ENCODE measurements at regions not wholly inside any gene's neighbourhood (a gene's known extent, or its start where the extent isn't known, plus 50 kb on each side); places are given as distances from the start of the nearest gene placed in this dataset.

GRCh38 chr16:85326113-85326793 lies 214.0 kb upstream of the CIBAR2 start:
- no peak for DNase-seq (ENCODE audit: low read depth in 2 of 2)

DNA sequence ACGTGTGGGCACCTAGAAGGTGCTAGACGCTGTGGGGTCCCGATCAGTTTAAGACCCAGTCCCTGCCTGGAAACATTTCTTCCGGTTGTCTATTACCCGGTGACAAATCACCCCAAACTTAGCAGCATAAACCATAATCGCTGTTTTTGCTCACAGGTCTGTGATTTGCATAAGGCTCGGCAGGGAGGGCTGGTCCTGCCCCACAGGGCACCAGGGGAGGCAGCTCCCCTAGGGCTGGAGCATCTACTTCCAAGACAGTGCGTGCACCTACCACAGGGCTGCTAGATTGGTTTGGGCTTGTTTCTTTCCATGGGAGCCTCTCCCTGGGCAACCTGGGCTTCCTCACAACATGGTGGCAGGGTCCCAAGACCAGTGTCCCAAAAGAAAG lies 214.5 kb upstream of the CIBAR2 start:
- DNase-seq (ENCODE audit: low read depth in 2 of 2) = no peak

DNA sequence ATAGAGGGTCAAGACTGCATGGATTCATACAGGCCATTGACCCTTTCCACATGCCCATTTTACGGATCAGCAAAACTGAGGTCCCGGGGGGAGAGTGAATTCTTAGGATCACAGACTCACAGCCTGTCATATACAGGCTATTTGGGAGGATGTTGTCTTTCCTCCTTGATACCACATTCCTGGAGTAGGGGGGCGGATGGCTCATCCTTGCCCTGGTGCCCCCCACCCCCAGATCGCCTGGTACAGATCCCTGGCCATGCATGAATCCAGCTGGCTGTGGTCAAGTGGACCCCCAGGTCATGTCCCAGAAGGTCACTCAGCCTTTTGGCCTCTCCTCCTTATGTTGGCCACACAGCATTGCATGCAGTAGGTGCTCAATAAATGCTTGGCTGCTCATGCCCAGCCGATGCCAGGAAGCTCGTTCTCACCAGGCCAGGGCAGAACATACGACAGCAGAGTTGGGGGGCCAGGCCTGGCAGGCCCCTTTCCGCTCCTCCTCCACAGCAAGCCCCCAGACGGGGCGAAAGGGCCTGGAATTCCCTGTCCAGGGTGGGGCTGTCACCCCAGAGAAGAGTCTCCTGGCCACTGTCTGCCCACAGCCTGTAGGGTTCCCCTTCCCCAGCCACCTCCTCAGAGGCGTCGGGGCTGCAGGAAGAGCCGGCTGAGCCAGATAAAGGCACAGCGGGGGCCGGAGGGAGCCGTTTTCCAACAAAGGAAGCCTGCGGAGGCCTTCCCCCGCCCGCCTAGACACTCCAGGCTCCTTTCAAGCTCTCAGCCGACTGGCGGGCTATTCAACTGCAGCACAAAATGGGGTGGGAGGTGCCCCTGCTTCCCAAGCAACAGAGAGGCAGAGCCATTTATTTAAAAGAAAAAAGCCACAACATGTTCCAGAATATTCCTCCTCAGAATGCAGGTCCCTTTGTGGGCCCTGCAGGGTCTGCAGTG lies 215.7 kb upstream of the CIBAR2 start:
- no peak for DNase-seq (ENCODE audit: low read depth in 2 of 2)

DNA sequence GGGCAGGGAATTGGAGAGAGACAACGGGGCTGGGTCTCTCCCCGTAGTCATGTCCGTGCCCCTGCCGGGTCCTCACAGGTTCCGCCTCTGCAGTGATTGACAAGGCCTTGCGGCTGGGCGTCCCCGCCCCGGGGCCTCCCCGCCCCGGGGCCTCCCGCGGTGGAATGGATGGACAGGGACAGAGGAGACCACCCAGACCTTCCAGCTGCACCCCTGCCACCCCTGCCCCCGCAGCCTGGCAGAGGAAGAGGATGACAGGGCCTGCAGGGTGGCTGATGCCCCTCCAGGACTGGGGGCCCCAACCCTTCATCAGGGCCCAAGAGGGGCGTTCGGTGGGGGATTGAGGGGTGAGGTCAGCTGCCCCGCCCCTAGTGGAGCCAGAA lies 216.4 kb upstream of the CIBAR2 start:
- no peak for DNase-seq (ENCODE audit: low read depth in 2 of 2)

GRCh38 chr16:85329059-85329812 lies 217.0 kb upstream of the CIBAR2 start:
- no peak for DNase-seq (ENCODE audit: low read depth in 2 of 2)

GRCh38 chr16:85330006-85330693 lies 217.9 kb upstream of the CIBAR2 start:
- no peak for DNase-seq (ENCODE audit: low read depth in 2 of 2)

DNA sequence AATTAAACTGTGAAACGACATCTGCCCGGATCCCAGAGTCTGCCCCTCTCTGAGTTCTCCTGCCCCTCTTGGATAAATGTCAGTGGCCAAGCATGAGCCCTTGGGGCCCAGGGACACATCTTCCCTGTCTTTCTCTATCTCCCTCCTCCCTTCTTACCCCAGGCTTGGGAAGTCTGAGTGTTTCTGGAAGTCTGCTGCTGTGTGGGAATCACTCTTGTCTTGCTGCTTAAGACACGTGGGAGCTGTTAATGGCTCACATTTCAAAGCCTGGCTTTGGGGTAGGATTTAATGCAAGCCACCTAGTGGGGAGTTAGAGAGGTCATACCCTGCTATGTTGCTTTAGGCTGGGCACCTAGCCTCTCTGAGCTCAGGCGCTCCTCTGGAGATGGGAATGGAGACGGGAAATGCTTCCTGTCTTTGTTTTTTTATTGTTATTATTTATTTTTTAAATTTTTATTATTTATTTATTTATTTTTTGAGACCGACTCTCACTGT lies 218.5 kb upstream of the CIBAR2 start:
- no peak for DNase-seq (ENCODE audit: low read depth in 2 of 2)

GRCh38 chr16:85331688-85332087 lies 219.4 kb upstream of the CIBAR2 start:
- DNase-seq (ENCODE audit: low read depth in 2 of 2) = no peak

DNA sequence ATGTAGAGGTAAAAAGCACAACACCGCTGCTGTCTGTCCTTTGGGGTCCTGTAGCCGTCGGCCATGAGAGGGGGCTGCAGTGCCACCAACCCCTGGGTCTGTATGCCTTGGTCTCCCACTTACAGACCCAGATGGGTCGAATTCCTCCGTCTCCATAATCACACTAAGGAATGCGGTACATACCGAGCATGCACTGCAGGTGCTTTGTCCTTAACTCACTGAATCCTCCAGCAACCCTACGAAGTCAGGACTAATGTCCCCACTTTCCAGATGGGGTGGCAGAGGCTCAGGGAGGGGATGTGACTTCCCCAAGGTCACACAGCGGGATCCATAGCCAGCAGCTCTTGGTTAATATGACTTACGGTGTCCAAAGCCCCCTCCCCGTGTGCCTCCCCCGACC lies 219.9 kb upstream of the CIBAR2 start:
- no peak for DNase-seq (ENCODE audit: low read depth in 2 of 2)

DNA sequence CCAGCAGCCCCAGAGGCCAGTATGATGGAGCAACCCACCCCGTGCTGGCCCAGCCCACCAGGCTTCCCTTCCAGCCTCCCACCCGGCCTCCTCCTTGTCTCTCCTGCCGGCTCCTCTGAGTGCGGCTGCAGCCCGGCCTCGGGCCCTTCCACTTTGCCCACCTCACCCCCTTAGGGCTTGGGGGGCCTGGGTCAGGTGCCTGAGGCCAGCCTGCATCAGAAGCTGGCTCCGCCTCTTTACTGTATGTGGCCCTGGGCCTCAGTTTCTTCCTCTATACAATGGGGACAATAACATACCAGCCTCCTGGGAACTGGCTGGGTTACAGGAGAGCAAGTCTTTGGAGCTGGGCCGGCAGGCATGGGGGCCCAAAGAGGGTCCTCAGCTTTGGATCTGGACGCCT lies 221.1 kb upstream of the CIBAR2 start:
- DNase-seq (ENCODE audit: low read depth in 2 of 2) = no peak

DNA sequence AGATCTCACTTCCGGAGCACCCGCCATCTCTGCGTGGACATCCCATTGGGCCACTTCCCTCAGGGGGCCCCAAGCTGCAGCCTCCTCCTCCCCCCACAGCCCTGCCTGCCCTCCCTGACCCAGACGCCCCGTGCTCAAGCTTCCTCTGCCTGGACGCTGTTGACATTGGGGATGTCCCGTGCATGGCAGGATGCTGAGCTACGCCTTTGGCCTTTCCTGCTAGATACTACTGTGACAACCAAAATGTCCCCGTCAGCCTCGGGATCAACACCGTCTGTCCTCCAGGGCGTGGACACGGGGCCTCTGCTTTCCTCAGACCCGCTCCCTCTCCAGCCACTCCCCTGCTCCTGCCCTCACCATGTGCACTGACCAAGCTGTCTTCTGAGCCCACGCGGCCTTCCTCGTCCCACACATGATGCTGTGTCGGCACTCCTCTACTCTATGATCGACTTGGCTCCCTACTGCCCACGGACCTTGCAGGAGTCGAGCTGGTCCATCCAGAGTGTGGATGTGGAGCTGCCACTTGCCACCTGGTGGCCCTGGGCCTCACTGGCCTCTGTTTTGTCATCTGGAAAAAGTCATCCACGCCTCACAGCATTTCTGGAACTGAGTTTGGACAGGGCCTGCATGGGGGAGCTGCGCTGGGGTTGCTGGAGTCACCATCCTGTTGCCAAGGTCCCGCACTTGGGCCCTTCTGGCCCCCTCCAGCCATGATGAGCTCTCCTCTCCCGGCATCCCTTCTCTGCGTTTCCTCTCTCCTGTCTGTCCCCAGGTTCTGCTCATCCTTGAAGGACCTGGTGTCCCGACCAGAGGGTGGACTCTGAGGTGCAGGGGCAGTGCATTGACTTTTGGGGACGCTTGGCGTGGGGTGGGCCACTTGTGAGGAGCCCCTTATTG lies 221.7 kb upstream of the CIBAR2 start:
- no peak for DNase-seq (ENCODE audit: low read depth in 2 of 2)

- no peak for DNase-seq (ENCODE audit: low read depth in 2 of 2)
Measured at GRCh38 chr16:85334718-85335583, 222.7 kb upstream of the CIBAR2 start.

DNA sequence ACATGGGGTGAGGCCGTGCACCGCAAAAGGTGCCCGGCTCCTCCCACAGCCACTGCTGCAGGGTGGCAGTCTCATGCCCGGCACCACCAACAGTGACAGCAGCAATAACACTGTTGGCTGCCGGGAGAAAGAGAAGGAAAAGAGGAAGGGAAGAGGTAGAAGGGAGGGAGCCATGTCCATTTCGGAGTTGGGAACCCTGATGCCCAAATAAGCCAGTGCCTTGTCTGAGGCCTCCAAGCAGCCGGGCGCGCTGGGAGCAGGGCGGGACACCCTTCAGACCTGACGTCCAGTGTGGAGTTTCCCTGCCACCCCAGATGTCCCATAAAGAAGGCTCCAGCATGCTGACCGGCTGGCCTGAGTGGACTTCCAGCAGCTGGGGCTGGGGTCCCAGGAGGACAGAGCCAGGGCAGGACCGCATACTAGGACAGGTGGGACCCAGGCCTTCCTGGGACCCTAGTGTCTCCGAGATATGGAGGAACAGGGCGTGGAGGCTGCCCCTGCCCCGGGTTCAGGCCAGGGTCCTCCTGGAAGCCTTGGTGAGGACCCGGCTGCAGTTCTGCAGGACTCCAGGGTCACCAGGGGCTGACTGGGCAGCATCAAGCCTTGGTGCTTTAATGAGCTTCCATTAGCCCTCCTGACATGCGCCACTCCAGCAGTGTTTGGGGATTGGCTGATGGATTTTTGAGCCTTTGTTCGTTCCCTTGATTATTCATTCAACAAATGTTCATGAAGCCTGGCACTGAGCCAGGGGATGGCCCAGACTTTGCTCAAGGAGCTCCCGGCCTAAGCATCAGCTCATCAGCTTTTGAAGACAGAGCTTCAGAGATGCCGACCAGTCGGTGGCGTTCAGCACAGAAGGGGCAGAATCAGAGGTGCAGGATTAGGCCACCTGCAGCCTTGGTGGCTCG lies 223.6 kb upstream of the CIBAR2 start:
- DNase-seq (ENCODE audit: low read depth in 2 of 2) = no peak

- no peak for DNase-seq (ENCODE audit: low read depth in 2 of 2)
Measured at GRCh38 chr16:85337910-85338637, 225.8 kb upstream of the CIBAR2 start.

GRCh38 chr16:85338638-85338982 lies 226.3 kb upstream of the CIBAR2 start:
- DNase-seq (ENCODE audit: low read depth in 2 of 2) = no peak

DNA sequence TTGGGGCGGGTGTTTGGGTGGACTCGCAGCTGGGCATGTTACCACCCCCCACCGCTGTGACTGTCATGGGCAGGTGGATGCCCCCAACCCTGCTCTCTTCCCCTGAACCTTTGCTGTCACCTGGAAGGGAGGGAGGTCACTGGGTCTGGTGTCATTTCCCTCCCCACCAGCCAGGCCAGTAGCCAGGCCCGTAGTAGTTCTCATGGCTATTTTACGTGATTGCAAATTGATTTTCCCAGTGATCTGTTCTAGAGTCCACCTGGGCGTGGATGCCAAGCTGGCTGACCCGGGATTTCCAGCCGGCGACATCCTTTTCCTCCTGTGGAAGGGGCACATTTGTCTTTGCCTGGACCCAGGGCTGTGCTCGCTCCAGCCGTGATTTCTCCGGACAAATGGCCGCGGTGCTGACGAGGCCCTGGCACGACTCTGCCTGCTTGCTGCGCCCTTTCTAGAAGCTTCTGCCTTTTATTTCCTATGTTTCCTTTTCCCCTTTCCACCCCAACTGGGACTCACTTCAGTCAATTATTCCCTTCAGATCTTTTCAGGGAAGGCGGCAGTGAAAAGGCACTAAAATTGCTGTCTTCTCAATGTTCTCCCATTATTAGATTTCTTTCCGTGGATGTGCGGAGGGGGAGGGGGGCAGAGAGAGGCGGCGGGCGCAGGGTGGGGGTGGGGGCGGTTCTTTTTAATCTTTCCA lies 226.9 kb upstream of the CIBAR2 start:
- no peak for DNase-seq (ENCODE audit: low read depth in 2 of 2)

DNA sequence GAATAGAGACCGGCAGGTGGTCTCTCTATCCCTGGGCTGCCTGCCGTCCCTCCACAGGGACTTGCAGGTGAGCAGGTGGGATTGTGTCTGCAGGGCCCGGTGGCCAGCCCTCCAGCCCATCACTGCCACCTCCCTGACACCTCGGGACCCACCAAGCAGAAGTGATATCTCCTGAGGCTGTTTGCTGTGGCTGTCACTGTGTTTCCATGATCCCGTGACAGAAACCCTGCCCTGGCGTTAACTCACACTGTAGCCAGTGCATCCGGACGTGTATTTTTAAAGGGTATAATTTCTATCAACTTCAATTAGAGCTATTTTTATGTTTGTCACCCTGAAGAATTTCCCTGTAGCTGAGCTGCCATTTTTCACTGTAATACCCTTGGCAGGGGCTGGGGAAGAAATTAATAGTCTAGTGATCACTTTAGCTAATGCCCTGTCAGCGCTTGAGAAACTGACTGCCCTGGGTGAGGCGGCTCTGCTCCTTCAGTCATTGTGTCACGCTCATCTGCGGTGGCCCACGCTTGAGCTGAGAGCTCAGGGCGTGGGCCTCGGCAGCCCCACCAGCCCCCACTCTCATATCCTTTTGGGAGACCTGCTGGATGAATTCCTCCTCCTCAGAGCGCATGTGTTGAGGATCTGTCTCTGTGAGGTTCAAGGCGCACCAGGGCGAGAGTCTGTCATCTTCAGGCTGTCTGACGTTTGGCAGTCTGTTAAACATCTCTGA lies 229.9 kb upstream of the CIBAR2 start:
- no peak for DNase-seq (ENCODE audit: low read depth in 2 of 2)
